ENCODE measurements at regions not wholly inside any gene's neighbourhood (a gene's known extent, or its start where the extent isn't known, plus 50 kb on each side); places are given as distances from the start of the nearest gene placed in this dataset.

- no peaks in the 10 kb centered on the region for H3K27me3 ChIP-seq (replicated peaks; ENCODE audit: control insufficient read depth, insufficient read depth, low read length)
- DNase-seq (ENCODE audit: extremely low read depth, insufficient read length): no peak
- TF ChIP-seq CTCF (IDR thresholded peaks at IDR 0.05; ENCODE audit: insufficient read depth, low read length, poor library complexity, severe bottlenecking): no peak
- no peak overlapping the region for H3K4me3 ChIP-seq (replicated peaks; ENCODE audit: low read depth, low read length)
- H3K36me3 ChIP-seq (ENCODE audit: control insufficient read depth, insufficient read depth, low read length): no peaks in the 10 kb centered on the region
These were observed 803.7 kb downstream of the NCAM2 start for GRCh38 chr21:21801921-21802320.

DNA sequence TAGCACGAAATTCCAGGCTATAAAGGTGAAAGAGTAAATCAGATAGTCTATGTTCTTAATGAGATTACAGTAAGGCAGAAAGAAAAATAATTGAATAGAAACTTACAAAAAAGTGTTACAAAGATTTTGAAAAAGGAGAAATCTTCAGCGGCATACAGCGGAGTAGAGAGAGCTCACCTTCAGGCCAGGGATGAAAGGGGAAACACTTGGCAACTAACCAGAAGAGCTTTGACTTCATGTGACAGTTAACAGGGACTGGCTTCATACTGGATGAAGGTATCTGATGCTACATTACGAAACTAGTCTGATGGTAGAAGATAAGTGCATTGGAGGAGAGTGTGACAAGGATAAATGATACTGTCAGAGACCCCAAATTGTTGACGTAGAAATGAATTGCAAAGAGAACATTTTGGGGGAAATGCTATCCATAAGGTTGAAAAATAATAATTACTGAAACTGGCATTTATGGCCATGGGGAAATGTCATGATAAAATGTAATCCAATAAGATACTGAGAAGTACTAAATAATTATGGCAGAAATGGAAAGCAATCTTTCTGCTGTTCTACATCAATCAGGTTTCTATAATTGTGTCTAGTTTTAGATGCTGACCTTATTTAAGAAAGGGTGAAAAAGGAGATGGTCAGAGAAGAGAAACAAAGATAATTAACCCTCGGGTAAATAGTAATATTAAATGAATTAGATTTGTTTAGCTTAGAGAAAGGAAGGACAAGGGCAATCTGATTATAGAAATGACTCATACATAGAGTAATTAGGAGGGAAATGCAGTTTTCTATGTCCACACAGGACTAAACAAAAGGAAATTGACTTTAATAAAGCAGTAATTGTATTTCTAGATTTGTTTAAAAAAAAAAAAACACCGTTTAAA is 808.7 kb downstream of the NCAM2 start:
- no peak for TF ChIP-seq CTCF (IDR thresholded peaks at IDR 0.05; ENCODE audit: insufficient read depth, low read length, poor library complexity, severe bottlenecking)
- no peaks in the 10 kb centered on the region for H3K36me3 ChIP-seq (ENCODE audit: control insufficient read depth, insufficient read depth, low read length)
- H3K4me3 ChIP-seq (replicated peaks; ENCODE audit: low read depth, low read length): no peak overlapping the region
- no peak for DNase-seq (ENCODE audit: extremely low read depth, insufficient read length)
- H3K27me3 ChIP-seq (replicated peaks; ENCODE audit: control insufficient read depth, insufficient read depth, low read length): no peaks in the 10 kb centered on the region

DNA sequence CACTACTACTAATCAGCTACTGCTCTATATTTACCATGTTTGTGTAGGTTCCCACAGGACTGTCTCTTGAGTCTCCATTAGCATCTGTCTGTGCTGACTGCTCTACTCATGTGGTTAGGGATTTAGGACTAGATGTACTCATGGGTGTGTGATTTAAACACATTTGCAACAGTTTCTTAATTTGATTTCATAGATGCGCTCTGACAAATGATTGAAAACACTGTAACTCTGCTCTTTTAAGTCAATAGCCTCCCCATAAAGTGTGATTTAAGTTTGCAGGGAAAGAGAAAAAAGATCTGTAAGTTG is 809.3 kb downstream of the NCAM2 start:
- no peak for TF ChIP-seq CTCF (IDR thresholded peaks at IDR 0.05; ENCODE audit: insufficient read depth, low read length, poor library complexity, severe bottlenecking)
- DNase-seq (ENCODE audit: extremely low read depth, insufficient read length): no peak

DNA sequence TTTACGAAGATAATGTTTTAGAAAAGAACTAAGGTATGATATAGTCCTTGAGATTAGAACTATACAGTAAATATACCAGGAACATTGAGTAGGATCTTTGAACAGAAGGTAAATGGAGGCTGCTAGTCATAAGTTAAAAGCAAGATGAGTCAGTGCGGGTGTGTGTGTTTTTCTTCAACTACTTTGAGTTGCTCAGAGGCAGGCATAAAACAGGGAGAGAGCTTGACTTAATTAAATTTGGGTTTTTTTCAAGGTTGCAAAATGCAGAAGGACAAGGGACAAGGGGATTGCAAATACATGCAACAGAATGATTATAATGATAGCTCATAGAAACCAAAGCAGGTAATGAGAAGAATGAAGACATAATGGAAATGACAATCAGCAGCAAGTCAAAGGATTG is 815.1 kb downstream of the NCAM2 start:
- Histone ChIP-seq H3K27me3 (replicated peaks; ENCODE audit: control insufficient read depth, insufficient read depth, low read length) (no peaks in the 10 kb centered on the region), H3K4me3 (replicated peaks; ENCODE audit: low read depth, low read length) (no peak overlapping the region), H3K36me3 (ENCODE audit: control insufficient read depth, insufficient read depth, low read length) (no peaks in the 10 kb centered on the region)
- no peak for DNase-seq (ENCODE audit: extremely low read depth, insufficient read length)
- no peak for TF ChIP-seq CTCF (IDR thresholded peaks at IDR 0.05; ENCODE audit: insufficient read depth, low read length, poor library complexity, severe bottlenecking)

More for the DNA sequence above, 809.3 kb downstream of the NCAM2 start:
- no peaks in the 10 kb centered on the region for H3K27me3 ChIP-seq (replicated peaks; ENCODE audit: control insufficient read depth, insufficient read depth, low read length)
- H3K4me3 ChIP-seq (replicated peaks; ENCODE audit: low read depth, low read length): no peak overlapping the region
- no peaks in the 10 kb centered on the region for H3K36me3 ChIP-seq (ENCODE audit: control insufficient read depth, insufficient read depth, low read length)

DNA sequence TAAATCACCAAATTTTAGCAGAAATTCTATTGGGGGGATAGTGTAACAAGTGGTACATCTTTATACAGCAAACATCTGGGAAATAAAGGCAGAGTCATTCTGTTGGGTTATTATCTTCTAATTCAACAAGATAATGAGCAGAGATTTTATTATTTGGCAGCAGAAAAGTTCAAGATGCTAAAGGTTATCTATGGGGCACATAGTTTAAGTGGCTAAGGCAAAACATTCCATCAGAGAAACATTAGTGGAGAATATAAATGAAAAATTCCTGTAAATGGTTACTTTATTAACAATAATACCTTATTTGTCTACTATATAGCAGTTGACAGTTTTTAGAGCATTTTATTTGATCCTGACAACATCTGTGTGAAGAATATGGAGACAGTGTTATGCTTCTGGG is 815.7 kb downstream of the NCAM2 start:
- no peak for DNase-seq (ENCODE audit: extremely low read depth, insufficient read length)
- Histone ChIP-seq H3K36me3 (ENCODE audit: control insufficient read depth, insufficient read depth, low read length) (no peaks in the 10 kb centered on the region), H3K4me3 (replicated peaks; ENCODE audit: low read depth, low read length) (no peak overlapping the region), H3K27me3 (replicated peaks; ENCODE audit: control insufficient read depth, insufficient read depth, low read length) (no peaks in the 10 kb centered on the region)
- no peak for TF ChIP-seq CTCF (IDR thresholded peaks at IDR 0.05; ENCODE audit: insufficient read depth, low read length, poor library complexity, severe bottlenecking)
